Tibial nerve (tissue), 4 donors: ENCODE measurements at regions not wholly inside any gene's neighbourhood (a gene's known extent, or its start where the extent isn't known, plus 50 kb on each side); places are given as distances from the start of the nearest gene placed in this dataset.
"Not testable (repeated sequence)": the region's sequence is repeated elsewhere in the genome, so short reads cannot be mapped to it uniquely, and the experiment has no call there.

Experiments used
- DNase-seq, 2 donors: peaks; one replicate each; pipeline ENCODE4 v3.0.0-alpha.2; 2019; ENCODE audit warnings: low spot score in 2 of 2
- H3K27ac ChIP-seq, 4 donors: fragments of 200-600 bp; sonication (generic) in 3 of 4; one replicate each; pipeline ENCODE4 v1.5.1; 2017 to 2019; ENCODE audit warnings: mild to moderate bottlenecking in 1 of 4
- H3K27me3 ChIP-seq, 2 donors: fragments of 200-600 bp; sonication (generic) in 1 of 2; one replicate each; pipeline versions ENCODE4 v1.5.1 to v1.6.0; 2017 to 2019
- H3K36me3 ChIP-seq, 3 donors: fragments of 200-600 bp; sonication (generic); one replicate each; pipeline ENCODE4 v1.5.1; 2018 to 2019
- H3K4me1 ChIP-seq, 4 donors: fragments of 200-600 bp; sonication (generic) in 3 of 4; one replicate each; pipeline ENCODE4 v1.5.1; 2017 to 2019
- H3K4me3 ChIP-seq, 4 donors: fragments of 200-600 bp; sonication (generic) in 3 of 4; one replicate each; pipeline ENCODE4 v1.5.1; 2017 to 2019; ENCODE audit warnings: mild to moderate bottlenecking in 1 of 4, moderate library complexity in 1 of 4
- H3K9me3 ChIP-seq, 4 donors: fragments of 200-600 bp; sonication (generic) in 3 of 4; one replicate each; pipeline ENCODE4 v1.5.1; 2017 to 2019
- CTCF ChIP-seq, 5 experiments: fragments of 200-600 bp in 3 of 5; fragments of 450-650 bp in 2 of 5; sonication (generic) in 3 of 5; IDR thresholded peaks; one replicate each; pipeline ENCODE4 v1.5.1; 2016 to 2019; ENCODE audit warnings: antibody characterized with exemption in 5 of 5, mild to moderate bottlenecking in 3 of 5, moderate library complexity in 2 of 5
- EP300 ChIP-seq, 2 donors: sonication (generic); formaldehyde crosslinking; IDR thresholded peaks; one replicate each; pipeline ENCODE4 v1.6.1; 2017; ENCODE audit warnings: antibody characterized with exemption in 2 of 2, mild to moderate bottlenecking in 1 of 2
- POLR2A ChIP-seq, 2 donors: fragments of 450-650 bp; IDR thresholded peaks; one replicate each; pipeline ENCODE4 v1.6.1; 2017; ENCODE audit warnings: antibody characterized with exemption in 2 of 2, mild to moderate bottlenecking in 2 of 2, moderate library complexity in 2 of 2
- WGBS, 2 donors: methylation state at CpG; one replicate each; pipeline ENCODE4 v1.1.5; 2018; 5-methylcytosine and 5-hydroxymethylcytosine counted together

DNA sequence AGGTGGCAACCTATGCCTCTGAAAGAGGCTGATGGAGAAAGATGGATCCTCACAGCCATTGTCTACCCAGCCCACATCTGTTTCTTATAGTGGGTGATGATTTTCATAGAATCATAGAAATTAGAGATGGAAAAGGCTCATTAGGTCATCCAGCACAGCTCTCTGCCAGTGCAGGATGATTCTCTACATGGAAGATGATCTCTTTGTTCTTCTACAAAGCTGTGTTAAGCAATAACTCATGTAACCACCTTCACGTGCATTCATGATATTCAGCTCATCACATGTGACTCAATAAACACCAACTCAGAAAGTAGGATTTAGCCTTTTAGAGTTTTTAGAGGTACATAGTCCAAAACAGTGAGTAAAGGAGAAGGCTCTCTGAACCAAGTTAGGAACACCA is 539.4 kb upstream of the ID2 start:
- WGBS, 2 donors = 65% methylated on average over 1 of the region's 1 CpG
- H3K4me3 ChIP-seq = no peak overlapping the region
- H3K27ac ChIP-seq = no peak overlapping the region
- no peak for TF ChIP-seq CTCF (IDR thresholded peaks at IDR 0.05)
- no peak for TF ChIP-seq EP300 (IDR thresholded peaks at IDR 0.05)
- TF ChIP-seq POLR2A (IDR thresholded peaks at IDR 0.05) = no peak
- no peak for DNase-seq
- no peaks in the 10 kb centered on the region for H3K9me3 ChIP-seq
- H3K4me1 ChIP-seq = no peaks in the 10 kb centered on the region
- H3K27me3 ChIP-seq = no peaks in the 10 kb centered on the region
- H3K36me3 ChIP-seq = no peaks in the 10 kb centered on the region

DNA sequence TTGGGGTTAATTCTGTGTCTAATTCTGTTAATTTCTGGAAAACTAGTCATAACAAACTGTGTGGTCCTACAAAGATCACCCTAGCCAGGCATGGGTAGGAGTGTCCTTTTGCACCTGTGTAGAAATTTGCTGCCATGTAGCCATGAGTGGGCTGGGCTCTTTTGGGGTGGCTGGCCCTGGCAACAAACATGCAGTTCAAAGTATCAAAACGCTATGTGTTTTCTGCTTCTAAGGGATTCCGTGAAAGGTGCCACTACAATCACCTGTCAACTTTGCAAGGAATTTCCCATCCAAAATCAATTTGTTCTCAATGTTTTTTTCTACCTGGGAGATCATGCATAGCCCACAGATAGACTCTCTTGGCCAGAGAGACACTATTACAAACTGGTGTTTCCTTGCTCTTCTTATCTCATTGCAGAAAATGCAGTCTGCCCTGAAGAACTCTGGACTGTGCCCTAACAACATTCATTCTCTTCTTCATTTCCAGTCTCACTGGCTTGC is 537.7 kb upstream of the ID2 start:
- no peak for DNase-seq
- Histone ChIP-seq H3K27me3 (no peaks in the 10 kb centered on the region), H3K4me1 (no peaks in the 10 kb centered on the region), H3K27ac (no peak overlapping the region), H3K36me3 (no peaks in the 10 kb centered on the region), H3K4me3 (no peak overlapping the region), H3K9me3 (no peaks in the 10 kb centered on the region)
- TF ChIP-seq EP300 (IDR thresholded peaks at IDR 0.05) = no peak
- no peak for TF ChIP-seq CTCF (IDR thresholded peaks at IDR 0.05)
- 98 to 100% methylated on average over 2 of the region's 2 CpGs for WGBS, 2 donors

GRCh38 chr2:8144785-8145184 is 537.1 kb upstream of the ID2 start:
- H3K27me3 ChIP-seq = no peaks in the 10 kb centered on the region
- TF ChIP-seq EP300 (IDR thresholded peaks at IDR 0.05) (no peak), CTCF (IDR thresholded peaks at IDR 0.05) (no peak)
- no peak for DNase-seq
- no peaks in the 10 kb centered on the region for H3K9me3 ChIP-seq
- H3K4me1 ChIP-seq = no peaks in the 10 kb centered on the region
- no peak overlapping the region for H3K4me3 ChIP-seq
- no peak overlapping the region for H3K27ac ChIP-seq
- 66 to 77% methylated on average over 3 of the region's 3 CpGs for WGBS, 2 donors
- H3K36me3 ChIP-seq = no peaks in the 10 kb centered on the region

GRCh38 chr2:8145375-8145774 is 536.5 kb upstream of the ID2 start:
- H3K4me3 ChIP-seq, H3K9me3 ChIP-seq, H3K27me3 ChIP-seq, H3K27ac ChIP-seq, H3K4me1 ChIP-seq, H3K36me3 ChIP-seq, DNase-seq: not testable (repeated sequence)
- 78 to 87% methylated on average over 2 of the region's 2 CpGs for WGBS, 2 donors

GRCh38 chr2:8146132-8147005 is 535.5 kb upstream of the ID2 start:
- Histone ChIP-seq H3K4me3 (no peak overlapping the region), H3K9me3 (no peaks in the 10 kb centered on the region), H3K36me3 (no peaks in the 10 kb centered on the region), H3K4me1 (no peaks in the 10 kb centered on the region), H3K27ac (no peak overlapping the region), H3K27me3 (no peaks in the 10 kb centered on the region)
- DNase-seq = no peak
- no peak for TF ChIP-seq CTCF (IDR thresholded peaks at IDR 0.05)
- TF ChIP-seq POLR2A (IDR thresholded peaks at IDR 0.05) = no peak
- TF ChIP-seq EP300 (IDR thresholded peaks at IDR 0.05) = no peak
- WGBS, 2 donors = 82 to 84% methylated on average over 5 of the region's 5 CpGs
